WTC11 (cell line): ENCODE measurements at regions not wholly inside any gene's neighbourhood (a gene's known extent, or its start where the extent isn't known, plus 50 kb on each side); places are given as distances from the start of the nearest gene placed in this dataset.

Source experiments
- ATAC-seq: fragments of 200-7000 bp; cut with Tn5 transposase; 2 replicates; pipeline ENCODE4 v1.10.0; 2021; ENCODE audit warnings: mild to moderate bottlenecking, moderate library complexity
- CTCF ChIA-PET: fragments of 300-600 bp; sonication (Branson Sonifier 250); formaldehyde crosslinking; loops from one replicate; lab custom pipeline; 2021; ENCODE audit warnings: antibody characterized with exemption; lab: Charles Lee
- POLR2A ChIA-PET: fragments of 350-600 bp; sonication (Branson Sonifier 250); formaldehyde crosslinking; loops from one replicate; lab custom pipeline; 2021; ENCODE audit warnings: antibody characterized with exemption; lab: Charles Lee
- DNase-seq: peaks from one replicate; pipeline ENCODE4 v3.0.0; 2021; ENCODE audit warnings: low spot score
- H3K27ac Mint-ChIP-seq: 2 replicates; pipeline ENCODE4 v1.8.0; 2021; ENCODE audit warnings: mixed read lengths
- H3K27me3 Mint-ChIP-seq: 2 replicates; pipeline ENCODE4 v1.8.0; 2021; ENCODE audit warnings: low read depth, mild to moderate bottlenecking, moderate library complexity, mixed read lengths
- H3K36me3 Mint-ChIP-seq: 2 replicates; pipeline ENCODE4 v1.8.0; 2021; ENCODE audit warnings: mixed read lengths
- H3K4me1 Mint-ChIP-seq: 2 replicates; pipeline ENCODE4 v1.8.0; 2022; ENCODE audit warnings: mixed read lengths
- H3K4me3 Mint-ChIP-seq: 2 replicates; pipeline ENCODE4 v1.8.0; 2021; ENCODE audit warnings: mild to moderate bottlenecking, moderate library complexity, mixed read lengths
- H3K9me3 Mint-ChIP-seq: 2 replicates; pipeline ENCODE4 v1.8.0; 2021; ENCODE audit warnings: mixed read lengths
- ELF4 ChIP-seq: sonication (generic); formaldehyde crosslinking; IDR thresholded peaks from 2 replicates; pipeline ENCODE4 v1.8.1; 2022; ENCODE audit warnings: low read depth, mild to moderate bottlenecking, moderate library complexity, missing genetic modification reagents
- ETV6 ChIP-seq: sonication (generic); formaldehyde crosslinking; IDR thresholded peaks from 2 replicates; pipeline ENCODE4 v1.8.1; 2022; ENCODE audit warnings: mild to moderate bottlenecking, missing genetic modification reagents
- FOXJ3 ChIP-seq: sonication (generic); formaldehyde crosslinking; IDR thresholded peaks from 2 replicates; pipeline ENCODE4 v1.9.0; 2021; ENCODE audit warnings: missing genetic modification reagents, mild to moderate bottlenecking, borderline replicate concordance
- IRF2 ChIP-seq: sonication (generic); formaldehyde crosslinking; IDR thresholded peaks from 2 replicates; pipeline ENCODE4 v1.8.0; 2022; ENCODE audit warnings: low read depth, missing genetic modification reagents, borderline replicate concordance
- RELA ChIP-seq: sonication (generic); formaldehyde crosslinking; IDR thresholded peaks from 2 replicates; pipeline ENCODE4 v1.8.1; 2022; ENCODE audit warnings: missing genetic modification reagents, mild to moderate bottlenecking, borderline replicate concordance
- SMAD3 ChIP-seq: sonication (generic); formaldehyde crosslinking; IDR thresholded peaks from 2 replicates; pipeline ENCODE4 v1.8.0; 2022; ENCODE audit warnings: missing genetic modification reagents, mild to moderate bottlenecking, borderline replicate concordance
- TEAD4 ChIP-seq: sonication (generic); formaldehyde crosslinking; IDR thresholded peaks from 2 replicates; pipeline ENCODE4 v1.8.0; 2022; ENCODE audit warnings: mild to moderate bottlenecking, missing genetic modification reagents
- ZNF263 ChIP-seq: sonication (generic); formaldehyde crosslinking; IDR thresholded peaks from 2 replicates; pipeline ENCODE4 v1.8.1; 2022; ENCODE audit warnings: low read depth, mild to moderate bottlenecking, moderate library complexity, missing genetic modification reagents
- ZNF317 ChIP-seq: sonication (generic); formaldehyde crosslinking; IDR thresholded peaks from 2 replicates; pipeline ENCODE4 v1.8.1; 2023; ENCODE audit warnings: low read depth, mild to moderate bottlenecking, moderate library complexity, missing genetic modification reagents, borderline replicate concordance
- ZNF423 ChIP-seq: fragments of 250-450 bp; sonication (Bioruptor Pico); IDR thresholded peaks from 2 replicates; pipeline ENCODE4 v2.1.2; 2022; ENCODE audit warnings: mild to moderate bottlenecking, moderate library complexity
- TF ChIP-seq, protein P1 (sequence below): sonication (generic); formaldehyde crosslinking; IDR thresholded peaks from 2 replicates; pipeline ENCODE4 v1.8.1; 2023; ENCODE audit warnings: mild to moderate bottlenecking, missing genetic modification reagents, borderline replicate concordance
- TF ChIP-seq, protein P2 (sequence below): fragments of 250-450 bp; sonication (Bioruptor Pico); conservative IDR thresholded peaks from 2 replicates; pipeline ENCODE4 v1.9.0; 2021; ENCODE audit warnings: mild to moderate bottlenecking
- TF ChIP-seq, protein P3 (sequence below): sonication (generic); formaldehyde crosslinking; IDR thresholded peaks from 2 replicates; pipeline ENCODE4 v1.8.1; 2023; ENCODE audit warnings: mild to moderate bottlenecking, missing genetic modification reagents
- TF ChIP-seq, protein P4 (sequence below): sonication (generic); formaldehyde crosslinking; IDR thresholded peaks from 2 replicates; pipeline ENCODE4 v1.8.0; 2022; ENCODE audit warnings: mild to moderate bottlenecking, missing genetic modification reagents
- TF ChIP-seq, protein P5 (sequence below): sonication (generic); formaldehyde crosslinking; conservative IDR thresholded peaks from 2 replicates; pipeline ENCODE4 v1.8.1; 2022; ENCODE audit warnings: mild to moderate bottlenecking, missing genetic modification reagents
- TF ChIP-seq, protein P6 (sequence below): fragments of 250-450 bp; sonication (Bioruptor Pico); IDR thresholded peaks from 2 replicates; pipeline ENCODE4 v2.1.2; 2022; ENCODE audit warnings: mild to moderate bottlenecking, moderate library complexity
- TF ChIP-seq, protein P7 (sequence below): sonication (generic); formaldehyde crosslinking; IDR thresholded peaks from 2 replicates; pipeline ENCODE4 v1.8.0; 2023; ENCODE audit warnings: missing genetic modification reagents, mild to moderate bottlenecking, borderline replicate concordance

DNA sequence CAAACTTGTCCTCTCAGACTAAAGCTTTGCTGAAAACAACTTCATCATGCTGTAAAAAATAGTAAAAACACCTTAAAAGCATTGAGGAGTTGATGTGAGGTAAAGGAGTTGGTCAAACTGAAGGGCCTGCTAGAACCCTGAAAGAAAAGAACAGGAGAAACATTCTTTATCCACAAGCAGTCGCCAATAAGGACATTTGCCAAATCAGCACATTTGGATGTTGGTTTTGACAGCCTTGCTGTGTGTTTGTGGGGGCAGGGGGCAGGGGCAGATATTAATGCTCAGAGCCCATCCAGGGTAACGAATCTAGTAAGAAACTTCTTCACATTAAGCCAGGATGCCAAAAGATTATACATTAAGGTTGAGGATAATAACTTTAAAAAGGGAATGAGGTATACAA lies 399.9 kb upstream of the ZFHX3 start (continued):
- TF ChIP-seq, protein P1, sequence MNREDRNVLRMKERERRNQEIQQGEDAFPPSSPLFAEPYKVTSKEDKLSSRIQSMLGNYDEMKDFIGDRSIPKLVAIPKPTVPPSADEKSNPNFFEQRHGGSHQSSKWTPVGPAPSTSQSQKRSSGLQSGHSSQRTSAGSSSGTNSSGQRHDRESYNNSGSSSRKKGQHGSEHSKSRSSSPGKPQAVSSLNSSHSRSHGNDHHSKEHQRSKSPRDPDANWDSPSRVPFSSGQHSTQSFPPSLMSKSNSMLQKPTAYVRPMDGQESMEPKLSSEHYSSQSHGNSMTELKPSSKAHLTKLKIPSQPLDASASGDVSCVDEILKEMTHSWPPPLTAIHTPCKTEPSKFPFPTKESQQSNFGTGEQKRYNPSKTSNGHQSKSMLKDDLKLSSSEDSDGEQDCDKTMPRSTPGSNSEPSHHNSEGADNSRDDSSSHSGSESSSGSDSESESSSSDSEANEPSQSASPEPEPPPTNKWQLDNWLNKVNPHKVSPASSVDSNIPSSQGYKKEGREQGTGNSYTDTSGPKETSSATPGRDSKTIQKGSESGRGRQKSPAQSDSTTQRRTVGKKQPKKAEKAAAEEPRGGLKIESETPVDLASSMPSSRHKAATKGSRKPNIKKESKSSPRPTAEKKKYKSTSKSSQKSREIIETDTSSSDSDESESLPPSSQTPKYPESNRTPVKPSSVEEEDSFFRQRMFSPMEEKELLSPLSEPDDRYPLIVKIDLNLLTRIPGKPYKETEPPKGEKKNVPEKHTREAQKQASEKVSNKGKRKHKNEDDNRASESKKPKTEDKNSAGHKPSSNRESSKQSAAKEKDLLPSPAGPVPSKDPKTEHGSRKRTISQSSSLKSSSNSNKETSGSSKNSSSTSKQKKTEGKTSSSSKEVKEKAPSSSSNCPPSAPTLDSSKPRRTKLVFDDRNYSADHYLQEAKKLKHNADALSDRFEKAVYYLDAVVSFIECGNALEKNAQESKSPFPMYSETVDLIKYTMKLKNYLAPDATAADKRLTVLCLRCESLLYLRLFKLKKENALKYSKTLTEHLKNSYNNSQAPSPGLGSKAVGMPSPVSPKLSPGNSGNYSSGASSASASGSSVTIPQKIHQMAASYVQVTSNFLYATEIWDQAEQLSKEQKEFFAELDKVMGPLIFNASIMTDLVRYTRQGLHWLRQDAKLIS (CRISPR knock-in tag): no peak
- TF ChIP-seq ZNF317 (CRISPR knock-in tag): no peak

DNA sequence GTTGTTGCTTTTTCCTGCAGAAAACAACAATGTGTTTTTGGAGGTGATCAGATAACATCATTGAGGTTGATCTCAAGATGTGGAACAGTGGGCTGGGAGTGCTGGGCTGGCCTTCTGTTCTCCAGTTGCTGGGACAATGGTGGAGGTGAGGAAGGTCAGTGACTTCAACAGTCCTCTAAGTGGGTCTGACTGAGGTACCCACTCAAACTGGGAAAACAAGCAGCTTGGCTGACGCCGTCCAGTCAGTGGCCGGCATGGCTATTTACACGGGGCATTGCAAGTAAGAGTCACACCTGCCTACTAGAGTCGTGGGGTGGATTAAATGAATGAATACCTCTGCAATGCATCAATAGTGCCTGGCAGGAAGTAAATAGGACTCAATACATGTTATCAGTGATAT lies 386.7 kb upstream of the ZFHX3 start:
- Mint-ChIP-seq H3K27me3 (no peaks in the 10 kb centered on the region), H3K27ac (no peak overlapping the region), H3K4me3 (no peak overlapping the region), H3K9me3 (no peaks in the 10 kb centered on the region), H3K36me3 (no peaks in the 10 kb centered on the region), H3K4me1 (peaks cover 26% of the 10 kb centered on the region)
- CTCF ChIA-PET: interaction anchor here (0.6 kb wide), 1 partner anchor 43 kb away, joined by 3 read pairs; no protein-coding TSS in a partner anchor
- POLR2A ChIA-PET: no interaction called here
- DNase-seq (no peak), ATAC-seq (no peak)
- TF ChIP-seq FOXJ3 (no peak), ZNF263 (no peak)
- TF ChIP-seq, protein P2, sequence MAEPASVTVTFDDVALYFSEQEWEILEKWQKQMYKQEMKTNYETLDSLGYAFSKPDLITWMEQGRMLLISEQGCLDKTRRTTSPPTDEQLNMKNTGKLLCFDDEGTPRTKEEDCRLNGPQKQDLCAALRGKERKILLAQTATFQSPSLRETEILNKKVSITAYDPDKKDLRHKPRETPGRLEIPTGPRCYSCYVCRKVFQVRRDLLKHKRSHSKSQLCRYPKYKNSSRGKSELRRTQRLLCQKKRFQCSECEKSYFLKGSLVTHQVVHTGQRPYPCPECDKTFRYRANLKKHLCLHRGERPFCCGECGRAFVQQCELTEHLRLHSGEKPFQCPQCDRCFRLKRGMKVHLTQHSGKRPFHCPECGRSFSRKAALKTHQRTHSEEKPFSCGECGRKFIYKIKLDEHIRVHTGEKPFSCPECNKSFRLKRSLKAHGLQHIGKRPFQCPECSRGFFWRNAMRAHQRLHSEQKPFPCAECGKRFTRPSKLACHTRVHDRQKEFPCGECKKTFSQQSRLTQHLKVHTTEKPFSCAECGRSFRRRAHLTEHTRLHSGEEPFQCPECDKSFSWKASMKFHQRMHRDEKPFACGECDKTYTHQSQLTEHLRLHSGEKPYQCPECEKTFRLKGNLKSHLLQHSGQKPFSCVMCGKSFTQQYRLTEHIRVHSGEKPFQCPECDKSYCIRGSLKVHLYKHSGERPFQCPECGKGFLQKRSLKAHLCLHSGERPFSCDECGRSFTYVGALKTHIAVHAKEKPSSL (CRISPR knock-in tag): no peak

DNA sequence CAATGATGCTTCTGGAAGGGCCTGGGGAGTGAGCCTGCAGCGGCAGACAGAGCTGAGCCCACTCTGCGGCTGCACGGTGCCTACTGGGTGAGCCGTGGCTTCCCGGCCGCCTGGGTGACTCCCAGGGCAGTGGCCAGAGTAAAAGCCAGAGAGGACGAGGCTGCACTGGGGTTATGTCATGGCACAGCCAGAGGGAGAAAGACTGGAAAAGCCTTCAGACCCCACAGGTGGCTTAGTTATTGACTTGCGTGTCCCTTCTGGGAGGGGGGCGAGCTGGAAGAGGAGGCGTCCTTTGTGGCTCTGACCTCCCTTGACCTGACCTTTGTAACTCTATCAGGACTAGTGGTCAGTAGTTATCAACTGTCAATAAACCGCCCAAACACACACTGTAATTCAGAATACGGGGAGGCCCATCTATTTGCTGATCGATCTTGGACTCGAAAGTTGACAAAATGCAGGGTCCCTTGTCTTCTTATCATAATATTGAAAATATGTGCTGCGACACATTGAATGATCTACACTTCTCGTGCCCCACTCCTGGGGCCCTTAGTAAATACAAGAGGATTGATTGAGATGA lies 385.9 kb upstream of the ZFHX3 start:
- DNase-seq (no peak), ATAC-seq (no peak; the same call in 1 of the 2 replicates)
- no peaks in the 10 kb centered on the region for H3K36me3 Mint-ChIP-seq
- H3K4me3 Mint-ChIP-seq: no peak overlapping the region
- ChIA-PET CTCF (no interaction called here), POLR2A (no interaction called here)
- H3K27me3 Mint-ChIP-seq: no peaks in the 10 kb centered on the region
- no peaks in the 10 kb centered on the region for H3K9me3 Mint-ChIP-seq
- H3K4me1 Mint-ChIP-seq: peaks cover 26% of the 10 kb centered on the region
- H3K27ac Mint-ChIP-seq: no peak overlapping the region
- TF ChIP-seq ETV6 (CRISPR knock-in tag): no peak
- TF ChIP-seq ZNF423 (CRISPR knock-in tag): no peak
- TF ChIP-seq RELA (CRISPR knock-in tag): no peak
- TF ChIP-seq, protein P3, sequence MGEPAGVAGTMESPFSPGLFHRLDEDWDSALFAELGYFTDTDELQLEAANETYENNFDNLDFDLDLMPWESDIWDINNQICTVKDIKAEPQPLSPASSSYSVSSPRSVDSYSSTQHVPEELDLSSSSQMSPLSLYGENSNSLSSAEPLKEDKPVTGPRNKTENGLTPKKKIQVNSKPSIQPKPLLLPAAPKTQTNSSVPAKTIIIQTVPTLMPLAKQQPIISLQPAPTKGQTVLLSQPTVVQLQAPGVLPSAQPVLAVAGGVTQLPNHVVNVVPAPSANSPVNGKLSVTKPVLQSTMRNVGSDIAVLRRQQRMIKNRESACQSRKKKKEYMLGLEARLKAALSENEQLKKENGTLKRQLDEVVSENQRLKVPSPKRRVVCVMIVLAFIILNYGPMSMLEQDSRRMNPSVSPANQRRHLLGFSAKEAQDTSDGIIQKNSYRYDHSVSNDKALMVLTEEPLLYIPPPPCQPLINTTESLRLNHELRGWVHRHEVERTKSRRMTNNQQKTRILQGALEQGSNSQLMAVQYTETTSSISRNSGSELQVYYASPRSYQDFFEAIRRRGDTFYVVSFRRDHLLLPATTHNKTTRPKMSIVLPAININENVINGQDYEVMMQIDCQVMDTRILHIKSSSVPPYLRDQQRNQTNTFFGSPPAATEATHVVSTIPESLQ (CRISPR knock-in tag): no peak
- TF ChIP-seq, protein P4, sequence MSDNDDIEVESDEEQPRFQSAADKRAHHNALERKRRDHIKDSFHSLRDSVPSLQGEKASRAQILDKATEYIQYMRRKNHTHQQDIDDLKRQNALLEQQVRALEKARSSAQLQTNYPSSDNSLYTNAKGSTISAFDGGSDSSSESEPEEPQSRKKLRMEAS: no peak
- TF ChIP-seq SMAD3 (CRISPR knock-in tag): no peak
- TF ChIP-seq, protein P5, sequence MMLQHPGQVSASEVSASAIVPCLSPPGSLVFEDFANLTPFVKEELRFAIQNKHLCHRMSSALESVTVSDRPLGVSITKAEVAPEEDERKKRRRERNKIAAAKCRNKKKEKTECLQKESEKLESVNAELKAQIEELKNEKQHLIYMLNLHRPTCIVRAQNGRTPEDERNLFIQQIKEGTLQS: no peak
- no peak for TF ChIP-seq ELF4 (CRISPR knock-in tag)
- TF ChIP-seq IRF2: no peak
- TF ChIP-seq TEAD4 (CRISPR knock-in tag): no peak
- TF ChIP-seq, protein P6, sequence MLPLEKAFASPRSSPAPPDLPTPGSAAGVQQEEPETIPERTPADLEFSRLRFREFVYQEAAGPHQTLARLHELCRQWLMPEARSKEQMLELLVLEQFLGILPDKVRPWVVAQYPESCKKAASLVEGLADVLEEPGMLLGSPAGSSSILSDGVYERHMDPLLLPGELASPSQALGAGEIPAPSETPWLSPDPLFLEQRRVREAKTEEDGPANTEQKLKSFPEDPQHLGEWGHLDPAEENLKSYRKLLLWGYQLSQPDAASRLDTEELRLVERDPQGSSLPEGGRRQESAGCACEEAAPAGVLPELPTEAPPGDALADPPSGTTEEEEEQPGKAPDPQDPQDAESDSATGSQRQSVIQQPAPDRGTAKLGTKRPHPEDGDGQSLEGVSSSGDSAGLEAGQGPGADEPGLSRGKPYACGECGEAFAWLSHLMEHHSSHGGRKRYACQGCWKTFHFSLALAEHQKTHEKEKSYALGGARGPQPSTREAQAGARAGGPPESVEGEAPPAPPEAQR (CRISPR knock-in tag): no peak
- TF ChIP-seq, protein P7, sequence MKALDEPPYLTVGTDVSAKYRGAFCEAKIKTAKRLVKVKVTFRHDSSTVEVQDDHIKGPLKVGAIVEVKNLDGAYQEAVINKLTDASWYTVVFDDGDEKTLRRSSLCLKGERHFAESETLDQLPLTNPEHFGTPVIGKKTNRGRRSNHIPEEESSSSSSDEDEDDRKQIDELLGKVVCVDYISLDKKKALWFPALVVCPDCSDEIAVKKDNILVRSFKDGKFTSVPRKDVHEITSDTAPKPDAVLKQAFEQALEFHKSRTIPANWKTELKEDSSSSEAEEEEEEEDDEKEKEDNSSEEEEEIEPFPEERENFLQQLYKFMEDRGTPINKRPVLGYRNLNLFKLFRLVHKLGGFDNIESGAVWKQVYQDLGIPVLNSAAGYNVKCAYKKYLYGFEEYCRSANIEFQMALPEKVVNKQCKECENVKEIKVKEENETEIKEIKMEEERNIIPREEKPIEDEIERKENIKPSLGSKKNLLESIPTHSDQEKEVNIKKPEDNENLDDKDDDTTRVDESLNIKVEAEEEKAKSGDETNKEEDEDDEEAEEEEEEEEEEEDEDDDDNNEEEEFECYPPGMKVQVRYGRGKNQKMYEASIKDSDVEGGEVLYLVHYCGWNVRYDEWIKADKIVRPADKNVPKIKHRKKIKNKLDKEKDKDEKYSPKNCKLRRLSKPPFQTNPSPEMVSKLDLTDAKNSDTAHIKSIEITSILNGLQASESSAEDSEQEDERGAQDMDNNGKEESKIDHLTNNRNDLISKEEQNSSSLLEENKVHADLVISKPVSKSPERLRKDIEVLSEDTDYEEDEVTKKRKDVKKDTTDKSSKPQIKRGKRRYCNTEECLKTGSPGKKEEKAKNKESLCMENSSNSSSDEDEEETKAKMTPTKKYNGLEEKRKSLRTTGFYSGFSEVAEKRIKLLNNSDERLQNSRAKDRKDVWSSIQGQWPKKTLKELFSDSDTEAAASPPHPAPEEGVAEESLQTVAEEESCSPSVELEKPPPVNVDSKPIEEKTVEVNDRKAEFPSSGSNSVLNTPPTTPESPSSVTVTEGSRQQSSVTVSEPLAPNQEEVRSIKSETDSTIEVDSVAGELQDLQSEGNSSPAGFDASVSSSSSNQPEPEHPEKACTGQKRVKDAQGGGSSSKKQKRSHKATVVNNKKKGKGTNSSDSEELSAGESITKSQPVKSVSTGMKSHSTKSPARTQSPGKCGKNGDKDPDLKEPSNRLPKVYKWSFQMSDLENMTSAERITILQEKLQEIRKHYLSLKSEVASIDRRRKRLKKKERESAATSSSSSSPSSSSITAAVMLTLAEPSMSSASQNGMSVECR (CRISPR knock-in tag): no peak
